ENCODE measurements at regions not wholly inside any gene's neighbourhood (a gene's known extent, or its start where the extent isn't known, plus 50 kb on each side); places are given as distances from the start of the nearest gene placed in this dataset.

GRCh38 chr1:184881941-184882913 is 92.1 kb downstream of the NIBAN1 start:
- no peak for DNase-seq (ENCODE audit: low read depth in 1 of 2, low spot score in 2 of 2)
- Histone ChIP-seq H3K56ac (replicated peaks; ENCODE audit: insufficient read length, low read depth, low read length) (no peak overlapping the region), H2BK15ac (ENCODE audit: low read length) (no peak overlapping the region), H3K9me3 (ENCODE audit: insufficient read depth in 2 of 2, low read depth in 1 of 2, low read length in 1 of 2) (no peaks in the 10 kb centered on the region), H2AK5ac (ENCODE audit: low read depth, low read length) (no peak overlapping the region), H4K20me1 (replicated peaks in 1 of 2; ENCODE audit: control insufficient read depth in 1 of 2, insufficient read depth in 2 of 2, low read length in 2 of 2) (no peaks in the 10 kb centered on the region), H3K36me3 (ENCODE audit: control insufficient read depth in 2 of 4, insufficient read depth in 4 of 4, low read length in 3 of 4) (no peaks in the 10 kb centered on the region; a peak in 1 of 8 replicates), H3K23ac (ENCODE audit: insufficient read length) (no peak overlapping the region), H3K9ac (replicated peaks in 1 of 4; ENCODE audit: extremely low read depth in 1 of 4, low read depth in 3 of 4, low read length in 3 of 4) (no peak overlapping the region), H3K4ac (replicated peaks; ENCODE audit: insufficient read length, low read depth, low read length) (no peak overlapping the region), H2BK20ac (ENCODE audit: low read length) (no peak overlapping the region), H3K79me2 (ENCODE audit: control insufficient read depth in 1 of 2, insufficient read depth in 2 of 2, low read length in 2 of 2) (no peaks in the 10 kb centered on the region), H3K23me2 (ENCODE audit: low read depth, low read length) (no peaks in the 10 kb centered on the region), H4K5ac (ENCODE audit: insufficient read length, low read depth, low read length) (no peak overlapping the region), H2BK5ac (ENCODE audit: low read depth, low read length) (no peak overlapping the region), H2AFZ (ENCODE audit: low read length) (no peak overlapping the region), H3K4me1 (replicated peaks in 1 of 4; ENCODE audit: control insufficient read depth in 3 of 4, insufficient read depth in 4 of 4, low read length in 3 of 4) (peaks cover 0 to 4% (median 0%) of the 10 kb centered on the region in 4 experiments; a peak in 3 of 7 replicates), H4K91ac (replicated peaks; ENCODE audit: insufficient read length, low read length) (no peak overlapping the region), H3K27ac (ENCODE audit: low read depth, low read length) (no peak overlapping the region), H3K14ac (ENCODE audit: insufficient read length) (no peak overlapping the region), H3K4me3 (ENCODE audit: extremely low read depth in 1 of 4, insufficient read depth in 2 of 4, low read depth in 3 of 4, low read length in 4 of 4) (no peak overlapping the region), H2BK12ac (ENCODE audit: low read depth, low read length) (no peak overlapping the region), H3K27me3 (replicated peaks in 1 of 4; ENCODE audit: control insufficient read depth in 3 of 4, extremely low read depth in 1 of 4, insufficient read depth in 3 of 4, low read length in 3 of 4) (peaks cover 0 to 6% (median 4%) of the 10 kb centered on the region in 4 experiments; a peak in 4 of 7 replicates), H3K79me1 (ENCODE audit: low read depth, low read length) (no peaks in the 10 kb centered on the region; the same call in 1 of the 2 replicates), H4K8ac (ENCODE audit: extremely low read depth, insufficient read depth, low read length) (no peak overlapping the region), H3K18ac (ENCODE audit: extremely low read depth, low read length) (no peak overlapping the region), H3K4me2 (ENCODE audit: insufficient read depth in 1 of 2, low read depth in 2 of 2, low read length in 2 of 2) (no peak overlapping the region), H2BK120ac (replicated peaks; ENCODE audit: low read depth, low read length) (no peak overlapping the region)
- no peak for TF ChIP-seq FOSL1 (IDR thresholded peaks at IDR 0.05; ENCODE audit: insufficient read depth, low read depth, low read length)
- TF ChIP-seq, protein P1, sequence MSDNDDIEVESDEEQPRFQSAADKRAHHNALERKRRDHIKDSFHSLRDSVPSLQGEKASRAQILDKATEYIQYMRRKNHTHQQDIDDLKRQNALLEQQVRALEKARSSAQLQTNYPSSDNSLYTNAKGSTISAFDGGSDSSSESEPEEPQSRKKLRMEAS (IDR thresholded peaks at IDR 0.05), result 0 out of 2 replicates have a peak, but pooled peaks have one; percentile 18
- ChIA-PET CTCF (ENCODE audit: partially characterized antibody) (no interaction called here), POLR2A (ENCODE audit: partially characterized antibody) (interaction anchor here (0.5 to 1.4 kb wide), 3 partner anchors 10 to 215 kb away, joined by 3 read pairs; no protein-coding TSS in a partner anchor)
- FAIRE-seq, result no peak
- WGBS, 2 experiments (ENCODE audit: extremely low coverage in 1 of 2, insufficient coverage in 1 of 2, insufficient read length in 1 of 2, insufficient replicate concordance in 2 of 2, low coverage in 1 of 2, low lambda C conversion rate in 2 of 2, missing lambda C conversion rate in 1 of 2), result 76% methylated on average over 9 of the region's 9 CpGs; no CpG with 5 or more reads in 1 of the 2 experiments
